Activated CD4-positive, alpha-beta T cell treated with anti-CD3 and anti-CD28 coated beads, Interleukin-2, amount 10 ng/mL, durations not matched to agents 7 days and 5 days (primary cell): ENCODE measurements at regions not wholly inside any gene's neighbourhood (a gene's known extent, or its start where the extent isn't known, plus 50 kb on each side); places are given as distances from the start of the nearest gene placed in this dataset.

ENCODE experiments used
- CTCF ChIA-PET: fragments of 350-600 bp; sonication (Branson Sonifier 250); formaldehyde crosslinking; loops from one replicate; lab custom pipeline; 2021; ENCODE audit warnings: antibody characterized with exemption; lab: Charles Lee
- POLR2A ChIA-PET: fragments of 350-600 bp; sonication (Branson Sonifier 250); formaldehyde crosslinking; loops from one replicate; lab custom pipeline; 2021; ENCODE audit warnings: antibody characterized with exemption; lab: Charles Lee
- DNase-seq: peaks from one replicate; pipeline ENCODE4 v3.0.0-alpha.2; 2020
- H3K27ac Mint-ChIP-seq: one replicate; pipeline ENCODE4 v1.8.0; 2021; ENCODE audit warnings: mild to moderate bottlenecking, moderate library complexity, mixed read lengths
- H3K27me3 Mint-ChIP-seq: one replicate; pipeline ENCODE4 v1.8.0; 2021; ENCODE audit warnings: mixed read lengths
- H3K36me3 Mint-ChIP-seq: one replicate; pipeline ENCODE4 v1.8.0; 2021; ENCODE audit warnings: low read depth, mixed read lengths
- H3K4me1 Mint-ChIP-seq: one replicate; pipeline ENCODE4 v1.8.0; 2021; ENCODE audit warnings: mixed read lengths
- H3K4me3 Mint-ChIP-seq: one replicate; pipeline ENCODE4 v1.8.0; 2021; ENCODE audit warnings: mild to moderate bottlenecking, moderate library complexity, mixed read lengths
- H3K9me3 Mint-ChIP-seq: one replicate; pipeline ENCODE4 v1.8.0; 2021; ENCODE audit warnings: mixed read lengths

DNA sequence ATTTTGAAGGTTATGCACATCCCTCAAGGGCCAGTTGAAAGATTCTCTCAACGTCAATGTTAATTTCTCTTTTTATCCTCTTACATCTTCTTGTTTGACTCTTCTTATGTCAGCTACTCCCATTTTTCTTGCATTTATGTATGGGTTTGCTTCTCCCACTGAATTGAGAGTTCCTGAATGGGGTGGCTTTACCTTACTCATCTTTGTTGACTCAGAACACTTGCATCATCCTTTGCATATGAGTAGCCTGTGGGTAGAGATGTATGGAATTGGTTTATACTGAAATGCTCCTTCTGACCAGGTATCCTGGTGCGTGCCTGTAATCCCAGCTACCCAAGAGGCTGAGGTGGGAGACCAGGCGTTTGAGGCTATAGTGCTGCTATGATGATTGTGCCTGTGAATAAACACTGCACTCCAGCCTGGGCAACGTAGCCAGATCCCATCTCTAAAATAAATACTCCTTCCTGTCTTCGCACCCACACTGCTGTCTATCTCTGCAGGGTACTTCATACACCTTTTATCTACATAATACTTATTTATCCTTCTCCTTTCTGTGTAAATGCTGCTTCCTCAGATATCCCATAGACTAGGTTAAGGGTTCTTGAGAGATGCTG, 123.6 kb upstream of the DPH6 start:
- no peaks in the 10 kb centered on the region for H3K9me3 Mint-ChIP-seq
- peaks cover 11% of the 10 kb centered on the region for H3K4me1 Mint-ChIP-seq
- no peaks in the 10 kb centered on the region for H3K36me3 Mint-ChIP-seq
- no peak overlapping the region for H3K27ac Mint-ChIP-seq
- DNase-seq: no peak
- no peak overlapping the region for H3K4me3 Mint-ChIP-seq
- ChIA-PET POLR2A (no interaction called here), CTCF (no interaction called here)
- peaks cover 4% of the 10 kb centered on the region for H3K27me3 Mint-ChIP-seq

GRCh38 chr15:35671197-35671596, 125.2 kb upstream of the DPH6 start:
- ChIA-PET CTCF (no interaction called here), POLR2A (no interaction called here)
- Mint-ChIP-seq H3K36me3 (no peaks in the 10 kb centered on the region), H3K27me3 (peaks cover 2% of the 10 kb centered on the region), H3K27ac (no peak overlapping the region), H3K4me3 (no peak overlapping the region), H3K9me3 (no peaks in the 10 kb centered on the region), H3K4me1 (peaks cover 11% of the 10 kb centered on the region)
- no peak for DNase-seq

DNA sequence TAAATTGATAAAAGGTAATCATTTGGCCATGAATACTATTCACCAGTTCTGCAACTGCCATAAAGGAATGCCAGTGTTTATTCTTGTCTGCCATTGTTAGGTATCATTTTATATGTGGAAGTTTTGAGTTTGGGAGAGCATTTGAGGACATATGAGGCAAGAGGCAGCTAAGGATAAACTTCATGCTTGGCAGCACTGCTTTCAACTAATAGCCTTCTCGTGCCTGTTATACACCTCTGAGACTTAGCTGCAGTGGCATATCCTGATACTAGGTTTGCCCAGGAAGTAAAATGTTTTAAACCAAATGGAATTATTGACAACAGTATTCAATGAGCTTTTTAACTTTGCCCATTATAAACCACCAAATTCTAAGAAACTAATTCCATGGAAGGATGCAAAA, 126.0 kb upstream of the DPH6 start:
- Mint-ChIP-seq H3K4me1 (peaks cover 11% of the 10 kb centered on the region), H3K9me3 (no peaks in the 10 kb centered on the region), H3K4me3 (no peak overlapping the region), H3K27ac (no peak overlapping the region), H3K27me3 (peaks cover 2% of the 10 kb centered on the region), H3K36me3 (no peaks in the 10 kb centered on the region)
- DNase-seq: no peak
- CTCF ChIA-PET: no interaction called here
- POLR2A ChIA-PET: no interaction called here

DNA sequence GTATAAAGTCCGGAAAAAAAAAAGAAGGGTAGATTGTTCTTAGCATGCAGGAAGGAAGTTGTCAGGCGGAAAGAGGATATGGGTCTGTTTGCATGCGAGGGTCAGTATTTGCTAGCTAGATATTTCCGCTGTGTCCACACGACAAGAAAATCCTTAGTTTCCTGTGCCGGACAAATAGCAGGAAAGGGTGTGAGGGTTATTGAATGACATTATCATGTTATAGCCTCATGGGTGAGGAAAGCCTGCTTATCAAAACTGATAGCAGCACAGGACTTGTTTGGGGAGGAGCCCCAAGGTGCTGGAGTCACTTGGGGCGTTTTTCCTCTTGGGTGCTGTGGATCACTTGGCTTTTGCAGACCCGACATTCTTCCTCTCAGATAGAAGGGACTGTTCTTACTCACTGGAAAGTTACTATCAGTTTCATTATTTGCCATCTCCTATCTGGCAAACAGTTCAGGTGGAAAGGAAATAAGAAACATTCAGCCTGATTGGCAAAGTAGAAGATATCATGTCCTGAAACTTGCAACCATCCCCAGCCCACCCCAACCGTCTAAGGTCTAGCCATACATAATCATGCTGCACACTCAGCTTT, 127.2 kb upstream of the DPH6 start:
- peak overlapping the region; percentile 33 for H3K4me3 Mint-ChIP-seq
- H3K27ac Mint-ChIP-seq: peak overlapping the region; percentile 51
- peaks cover 2% of the 10 kb centered on the region for H3K27me3 Mint-ChIP-seq
- DNase-seq: no peak
- CTCF ChIA-PET: interaction anchor here (0.8 kb wide), 1 partner anchor 14 kb away, joined by 3 read pairs; no protein-coding TSS in a partner anchor
- H3K9me3 Mint-ChIP-seq: no peaks in the 10 kb centered on the region
- H3K4me1 Mint-ChIP-seq: peaks cover 11% of the 10 kb centered on the region
- H3K36me3 Mint-ChIP-seq: no peaks in the 10 kb centered on the region
- POLR2A ChIA-PET: no interaction called here

GRCh38 chr15:35674873-35675781, 129.2 kb upstream of the DPH6 start:
- CTCF ChIA-PET: no interaction called here

GRCh38 chr15:35678774-35679173, 132.8 kb upstream of the DPH6 start:
- no peak for DNase-seq
- CTCF ChIA-PET: no interaction called here
- POLR2A ChIA-PET: no interaction called here
- Mint-ChIP-seq H3K27me3 (peaks cover 12% of the 10 kb centered on the region), H3K36me3 (no peaks in the 10 kb centered on the region), H3K4me3 (no peak overlapping the region), H3K27ac (no peak overlapping the region), H3K9me3 (no peaks in the 10 kb centered on the region), H3K4me1 (no peaks in the 10 kb centered on the region)

More at GRCh38 chr15:35674873-35675781, 129.2 kb upstream of the DPH6 start:
- no peak for DNase-seq
- H3K36me3 Mint-ChIP-seq: no peaks in the 10 kb centered on the region
- H3K4me1 Mint-ChIP-seq: peaks cover 11% of the 10 kb centered on the region
- no peak overlapping the region for H3K27ac Mint-ChIP-seq
- POLR2A ChIA-PET: no interaction called here
- H3K27me3 Mint-ChIP-seq: peaks cover 6% of the 10 kb centered on the region
- no peak overlapping the region for H3K4me3 Mint-ChIP-seq
- H3K9me3 Mint-ChIP-seq: no peaks in the 10 kb centered on the region

GRCh38 chr15:35679186-35679585, 133.2 kb upstream of the DPH6 start:
- Mint-ChIP-seq H3K4me3 (no peak overlapping the region), H3K9me3 (no peaks in the 10 kb centered on the region), H3K27ac (no peak overlapping the region), H3K36me3 (no peaks in the 10 kb centered on the region), H3K4me1 (no peaks in the 10 kb centered on the region), H3K27me3 (peaks cover 12% of the 10 kb centered on the region)
- CTCF ChIA-PET: no interaction called here
- DNase-seq: no peak
- POLR2A ChIA-PET: no interaction called here

GRCh38 chr15:35680951-35681350, 135.0 kb upstream of the DPH6 start:
- CTCF ChIA-PET: no interaction called here
- H3K9me3 Mint-ChIP-seq: no peaks in the 10 kb centered on the region
- H3K36me3 Mint-ChIP-seq: no peaks in the 10 kb centered on the region
- H3K4me3 Mint-ChIP-seq: no peak overlapping the region
- POLR2A ChIA-PET: no interaction called here
- no peak for DNase-seq
- no peaks in the 10 kb centered on the region for H3K4me1 Mint-ChIP-seq
- no peak overlapping the region for H3K27ac Mint-ChIP-seq
- H3K27me3 Mint-ChIP-seq: peaks cover 19% of the 10 kb centered on the region

DNA sequence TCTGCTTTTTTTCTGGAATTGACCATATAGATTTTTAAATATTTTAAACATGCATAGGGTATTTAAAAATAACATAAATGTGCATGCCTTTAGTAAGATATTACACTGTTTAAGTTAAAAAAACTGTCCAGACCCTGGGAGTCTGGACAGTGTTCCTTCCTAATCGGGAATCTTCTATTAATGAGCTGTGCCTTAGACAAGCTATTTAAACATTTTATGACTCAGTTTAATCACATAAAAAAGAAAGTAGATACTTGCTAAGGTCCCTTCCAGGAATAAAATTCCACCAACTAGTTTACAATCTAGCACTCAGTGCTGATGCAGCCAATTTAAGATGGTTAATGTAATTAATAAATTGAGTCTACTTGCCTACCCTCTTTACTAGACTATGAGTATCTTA, 140.4 kb upstream of the DPH6 start:
- ChIA-PET CTCF (interaction anchor here (0.7 to 1.2 kb wide), 3 partner anchors 26 to 52 kb away, joined by 3 read pairs; no protein-coding TSS in a partner anchor), POLR2A (no interaction called here)
- no peaks in the 10 kb centered on the region for H3K36me3 Mint-ChIP-seq
- H3K9me3 Mint-ChIP-seq: no peaks in the 10 kb centered on the region
- DNase-seq: no peak
- no peak overlapping the region for H3K27ac Mint-ChIP-seq
- no peaks in the 10 kb centered on the region for H3K4me1 Mint-ChIP-seq
- H3K27me3 Mint-ChIP-seq: peaks cover 19% of the 10 kb centered on the region
- no peak overlapping the region for H3K4me3 Mint-ChIP-seq

DNA sequence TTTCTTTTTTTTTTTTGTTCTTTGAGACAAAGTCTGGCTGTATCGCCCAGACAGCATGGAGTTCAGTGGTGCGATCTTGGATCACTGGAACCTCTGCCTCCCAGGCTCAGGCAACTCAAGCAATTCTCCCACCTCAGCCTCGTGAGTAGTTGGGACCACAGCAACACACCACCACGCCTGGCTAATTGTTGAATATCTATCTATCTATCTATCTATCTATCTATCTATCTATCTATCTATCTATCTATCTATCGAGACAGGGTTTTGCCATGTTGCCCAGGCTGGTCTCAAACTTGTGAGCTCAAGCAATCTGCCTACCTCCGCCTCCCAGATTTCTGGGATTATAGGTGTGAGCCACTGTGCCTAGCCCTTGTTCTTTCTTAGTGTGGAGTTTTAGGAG, 143.3 kb upstream of the DPH6 start:
- no peak overlapping the region for H3K27ac Mint-ChIP-seq
- POLR2A ChIA-PET: no interaction called here
- no peaks in the 10 kb centered on the region for H3K4me1 Mint-ChIP-seq

GRCh38 chr15:35690089-35690488, 144.1 kb upstream of the DPH6 start:
- peaks cover 13% of the 10 kb centered on the region for H3K27me3 Mint-ChIP-seq
- no peak for DNase-seq
- no peak overlapping the region for H3K27ac Mint-ChIP-seq
- POLR2A ChIA-PET: no interaction called here
- no peak overlapping the region for H3K4me3 Mint-ChIP-seq
- CTCF ChIA-PET: no interaction called here
- H3K4me1 Mint-ChIP-seq: no peaks in the 10 kb centered on the region
- no peaks in the 10 kb centered on the region for H3K9me3 Mint-ChIP-seq
- H3K36me3 Mint-ChIP-seq: no peaks in the 10 kb centered on the region

More for the DNA sequence above, 143.3 kb upstream of the DPH6 start:
- no peaks in the 10 kb centered on the region for H3K36me3 Mint-ChIP-seq
- DNase-seq: no peak
- H3K27me3 Mint-ChIP-seq: peaks cover 17% of the 10 kb centered on the region
- no peak overlapping the region for H3K4me3 Mint-ChIP-seq
- CTCF ChIA-PET: no interaction called here
- no peaks in the 10 kb centered on the region for H3K9me3 Mint-ChIP-seq

GRCh38 chr15:35690698-35691116, 144.7 kb upstream of the DPH6 start:
- H3K9me3 Mint-ChIP-seq: no peaks in the 10 kb centered on the region
- H3K4me3 Mint-ChIP-seq: no peak overlapping the region
- ChIA-PET CTCF (no interaction called here), POLR2A (no interaction called here)
- H3K27ac Mint-ChIP-seq: no peak overlapping the region
- no peaks in the 10 kb centered on the region for H3K4me1 Mint-ChIP-seq
- no peak for DNase-seq
- peaks cover 11% of the 10 kb centered on the region for H3K27me3 Mint-ChIP-seq
- H3K36me3 Mint-ChIP-seq: no peaks in the 10 kb centered on the region

DNA sequence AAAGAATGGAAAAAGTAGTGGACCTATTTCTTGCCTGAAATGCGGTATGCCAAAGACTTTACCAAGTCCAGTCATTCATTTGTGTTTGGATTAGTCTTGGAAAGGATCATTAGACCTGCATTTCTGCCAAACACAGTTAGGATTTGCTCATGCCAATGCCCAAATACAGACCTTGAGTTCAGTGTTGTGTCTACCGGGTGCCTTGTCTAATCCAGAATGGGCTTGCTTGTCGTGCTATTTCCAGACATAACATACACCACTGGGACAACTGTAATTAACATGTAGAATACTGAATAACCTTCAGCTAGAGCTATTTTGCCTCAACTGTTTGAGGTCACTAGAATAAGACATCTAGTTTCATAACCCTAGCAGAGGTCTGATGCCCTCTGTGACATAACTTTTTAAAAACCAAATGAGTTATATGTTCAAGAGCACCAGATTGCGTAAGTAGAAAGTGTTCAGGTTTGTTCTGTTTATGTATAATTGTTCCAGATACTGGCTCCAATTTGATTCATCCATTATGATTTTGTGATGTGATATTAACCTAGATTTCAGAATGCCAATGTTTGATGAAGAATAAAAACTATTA, 145.3 kb upstream of the DPH6 start:
- CTCF ChIA-PET: no interaction called here
- Mint-ChIP-seq H3K27me3 (peaks cover 13% of the 10 kb centered on the region), H3K4me1 (no peaks in the 10 kb centered on the region), H3K4me3 (no peak overlapping the region), H3K9me3 (no peaks in the 10 kb centered on the region), H3K36me3 (no peaks in the 10 kb centered on the region), H3K27ac (no peak overlapping the region)
- POLR2A ChIA-PET: no interaction called here
- no peak for DNase-seq
